GM21528 (cell line): ENCODE measurements at regions not wholly inside any gene's neighbourhood (a gene's known extent, or its start where the extent isn't known, plus 50 kb on each side); places are given as distances from the start of the nearest gene placed in this dataset.
"Not testable (repeated sequence)": the region's sequence is repeated elsewhere in the genome, so short reads cannot be mapped to it uniquely, and the experiment has no call there.

Experiments
- ATAC-seq: cut with Tn5 transposase; IDR thresholded peaks from one replicate; pipeline ENCODE4 v1.9.1; 2021; ENCODE audit warnings: mild to moderate bottlenecking, moderate library complexity; ENCODE audit not compliant: unreplicated experiment, low FRiP score

DNA sequence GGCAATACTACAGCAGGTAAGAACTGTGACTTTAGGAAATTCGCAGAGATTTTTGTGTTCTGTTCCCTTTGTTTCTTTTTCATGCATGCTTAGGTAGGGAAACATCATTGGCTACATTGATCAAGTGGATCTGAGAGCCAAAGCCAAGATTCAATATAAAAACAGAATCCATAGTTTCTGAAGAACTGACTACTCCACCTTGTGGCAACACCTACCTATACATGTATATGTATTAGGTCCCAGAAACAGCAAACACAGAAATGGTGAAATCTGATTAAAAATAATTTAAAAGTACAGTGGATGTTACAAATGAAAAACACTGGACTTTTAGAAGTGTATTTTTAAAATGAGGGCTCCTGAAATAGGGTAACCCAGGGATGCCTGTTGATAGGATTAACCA is 322.6 kb upstream of the MAOA start:
- no peak for ATAC-seq

DNA sequence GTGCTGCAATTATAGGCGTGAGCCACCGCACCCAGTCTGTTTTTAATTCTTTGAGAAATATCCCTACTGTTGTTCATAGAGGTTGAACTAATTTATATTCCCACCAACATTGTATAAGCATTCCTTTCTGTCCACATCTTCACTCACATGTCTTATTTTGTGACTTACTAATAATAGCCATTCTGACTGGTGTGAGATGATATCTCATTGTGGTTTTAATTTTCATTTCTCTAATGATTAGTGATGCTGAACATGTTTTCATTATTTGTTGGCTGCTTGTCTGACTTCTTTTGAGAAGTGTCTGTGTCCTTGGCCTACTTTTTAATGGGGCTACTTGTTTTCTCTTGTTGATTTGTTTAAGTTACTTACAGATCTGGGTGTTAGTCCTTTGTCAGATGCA is 310.9 kb upstream of the MAOA start:
- ATAC-seq: no peak

DNA sequence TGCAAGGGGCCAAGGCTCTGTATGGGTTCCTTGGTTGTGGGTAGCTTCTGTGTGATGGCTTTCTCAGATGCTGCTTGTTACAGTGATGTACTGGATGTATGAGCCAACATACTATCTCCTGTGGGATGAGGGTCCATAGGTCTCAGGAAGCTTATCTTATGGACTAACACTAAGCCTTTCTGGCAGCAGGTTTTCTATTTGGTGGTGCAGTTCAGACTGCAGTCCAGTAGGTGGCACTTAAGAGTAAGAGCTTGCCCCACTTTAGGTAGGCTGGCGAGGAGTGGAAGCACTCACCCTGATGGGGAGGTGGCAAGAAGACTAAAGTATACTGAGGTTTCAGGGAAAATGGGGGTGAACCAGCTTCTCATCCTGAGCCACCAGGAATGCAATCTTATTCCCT is 306.7 kb upstream of the MAOA start:
- no peak for ATAC-seq

DNA sequence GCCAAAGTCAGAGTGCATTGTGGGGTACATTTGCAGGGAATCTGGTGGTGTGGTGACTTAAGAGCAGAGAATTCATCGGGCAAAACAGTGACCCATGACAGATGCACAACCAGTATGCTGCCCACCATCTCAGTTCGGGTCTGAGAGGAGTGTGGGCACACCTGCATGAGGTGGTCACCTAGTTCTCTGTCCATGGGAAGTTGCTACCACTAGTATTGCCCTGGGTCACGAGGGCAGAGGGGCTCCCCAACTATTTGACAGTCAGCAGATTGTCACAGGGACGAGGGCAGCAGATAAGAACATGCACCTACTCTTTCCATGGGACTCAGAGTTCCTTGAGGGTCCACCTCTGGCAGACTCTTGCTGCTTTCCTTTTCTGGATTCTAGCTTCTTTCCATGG is 305.2 kb upstream of the MAOA start:
- ATAC-seq: no peak

DNA sequence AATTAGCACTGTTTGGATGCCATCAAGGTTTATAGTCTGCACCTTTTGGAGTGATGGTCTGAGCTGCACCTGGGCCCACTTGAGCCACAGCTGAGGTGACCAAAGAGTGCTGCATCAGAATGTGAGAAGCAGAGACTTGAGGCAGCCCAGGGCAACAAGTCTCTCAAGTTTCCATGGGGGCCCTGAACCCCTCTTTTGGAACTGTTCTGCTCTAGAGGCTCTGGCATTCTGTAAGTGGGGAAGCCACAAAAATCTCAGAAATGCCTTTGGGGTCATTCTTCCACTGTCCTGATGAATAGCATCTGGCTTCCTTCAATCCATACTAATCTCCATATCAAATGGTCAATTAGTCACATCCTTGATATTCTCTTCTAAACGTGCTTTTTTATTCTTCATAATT is 298.4 kb upstream of the MAOA start:
- ATAC-seq: no peak

DNA sequence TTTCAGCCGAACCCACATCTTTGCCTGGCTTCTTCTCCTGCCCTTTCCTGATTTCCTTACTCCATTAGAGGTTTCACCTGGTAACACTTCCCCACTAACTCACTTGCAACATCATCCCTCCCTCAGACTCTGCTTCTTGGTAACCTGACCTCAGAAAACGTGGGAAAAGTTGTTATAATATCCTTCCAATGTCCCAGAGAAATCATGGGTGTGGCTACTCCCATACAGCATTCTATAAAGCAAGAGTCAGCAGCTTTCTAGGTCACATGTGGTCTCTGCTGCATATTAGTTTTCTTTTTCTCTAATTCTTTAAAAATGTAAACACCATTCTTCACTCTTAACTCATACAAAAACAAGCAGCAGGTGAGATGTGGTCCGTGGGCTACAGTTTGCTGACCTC is 283.1 kb upstream of the MAOA start:
- no peak for ATAC-seq

DNA sequence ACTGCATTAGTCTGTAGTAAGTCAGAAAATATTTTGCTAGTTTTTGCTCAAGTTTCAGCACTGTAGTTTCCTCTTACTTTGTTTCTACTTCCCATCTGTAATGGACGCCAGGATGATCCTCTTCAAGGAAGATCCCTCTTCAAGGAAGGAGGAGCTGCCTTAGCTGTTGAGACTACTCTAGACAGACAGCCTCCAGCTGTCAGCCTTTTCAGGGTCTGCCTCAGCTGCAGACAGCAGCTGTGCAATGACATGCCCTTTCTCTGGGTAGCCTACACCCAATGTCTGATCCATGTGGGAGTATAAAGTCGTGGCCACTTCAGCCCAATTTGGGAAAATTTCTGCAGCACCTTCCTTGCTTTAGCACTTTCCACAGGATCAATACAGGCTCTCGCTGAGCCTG is 281.0 kb upstream of the MAOA start:
- ATAC-seq: no peak

DNA sequence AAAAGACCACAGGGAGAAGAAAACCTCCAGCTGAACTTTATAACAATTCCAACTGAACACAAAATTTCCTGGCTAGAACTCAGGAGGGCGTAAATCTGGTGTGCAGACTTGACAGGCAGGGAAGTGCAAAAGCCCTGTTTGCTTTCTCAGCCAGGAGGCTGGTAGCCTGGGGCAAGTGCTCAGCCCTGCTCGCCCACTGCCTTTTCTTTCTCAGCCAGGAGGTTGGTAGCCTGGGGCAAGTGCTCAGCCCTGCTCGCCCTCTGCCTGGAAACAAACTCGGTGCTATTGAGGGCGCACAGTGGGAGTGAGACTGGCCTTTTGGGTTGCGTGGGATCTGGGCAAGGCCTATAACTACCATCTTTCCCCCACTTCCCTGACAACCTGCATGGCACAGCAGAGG is 275.4 kb upstream of the MAOA start:
- no peak for ATAC-seq

DNA sequence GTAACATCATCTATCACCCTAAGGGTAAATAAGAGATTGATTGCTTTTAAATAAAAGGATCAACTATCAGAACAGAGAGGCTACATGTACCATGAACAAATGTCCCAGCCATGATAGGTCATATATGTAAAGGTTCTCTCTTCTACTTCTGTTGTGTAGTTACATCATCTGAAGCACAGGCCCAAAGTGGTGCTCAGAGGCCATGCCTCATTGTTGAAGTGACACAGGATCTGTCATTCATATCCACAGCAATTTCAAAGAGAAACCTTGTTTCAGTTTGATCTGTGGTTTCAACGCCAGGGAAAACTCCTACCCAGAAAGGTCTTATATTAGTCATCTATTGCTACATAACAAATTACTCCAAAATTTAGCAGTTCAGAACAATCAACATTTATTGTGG is 269.2 kb upstream of the MAOA start:
- no peak for ATAC-seq

DNA sequence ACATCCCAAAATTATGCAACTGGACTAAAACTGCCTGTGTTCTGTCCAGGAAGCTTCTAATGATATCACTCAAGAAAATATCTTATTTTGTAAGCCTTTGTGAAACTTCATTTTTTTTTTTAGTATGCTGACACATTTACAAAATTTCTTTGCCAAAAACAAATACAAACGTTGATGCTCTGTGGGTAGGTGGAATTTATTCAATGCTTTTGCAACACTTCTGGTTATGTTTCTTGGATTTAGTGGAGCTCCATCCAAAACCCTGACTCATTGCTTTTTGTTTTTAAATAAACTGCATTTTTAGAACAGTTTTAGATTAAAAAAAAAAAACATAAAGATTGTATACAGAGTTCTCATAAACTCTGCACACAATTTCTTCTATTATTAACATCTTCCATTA is 250.9 kb upstream of the MAOA start:
- no peak for ATAC-seq

DNA sequence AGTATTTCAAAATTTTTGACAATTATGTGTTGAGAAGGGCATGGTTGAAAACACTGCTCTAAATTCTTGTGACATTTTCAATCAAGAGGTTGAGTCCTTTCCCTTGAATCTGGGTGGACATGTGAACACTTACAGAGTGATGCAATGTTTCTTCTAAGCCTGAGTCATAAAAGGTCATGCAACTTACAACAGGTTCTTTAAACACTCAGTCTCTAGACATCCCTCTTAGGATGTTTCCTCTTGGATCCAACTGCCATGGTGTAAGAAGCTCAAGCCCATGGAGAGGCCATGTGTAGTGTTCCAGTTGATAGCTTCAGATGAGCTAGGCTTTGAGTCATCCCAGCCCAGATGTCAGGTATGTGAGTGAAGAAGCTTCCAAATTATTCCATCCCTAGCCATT is 232.2 kb upstream of the MAOA start:
- no peak for ATAC-seq

DNA sequence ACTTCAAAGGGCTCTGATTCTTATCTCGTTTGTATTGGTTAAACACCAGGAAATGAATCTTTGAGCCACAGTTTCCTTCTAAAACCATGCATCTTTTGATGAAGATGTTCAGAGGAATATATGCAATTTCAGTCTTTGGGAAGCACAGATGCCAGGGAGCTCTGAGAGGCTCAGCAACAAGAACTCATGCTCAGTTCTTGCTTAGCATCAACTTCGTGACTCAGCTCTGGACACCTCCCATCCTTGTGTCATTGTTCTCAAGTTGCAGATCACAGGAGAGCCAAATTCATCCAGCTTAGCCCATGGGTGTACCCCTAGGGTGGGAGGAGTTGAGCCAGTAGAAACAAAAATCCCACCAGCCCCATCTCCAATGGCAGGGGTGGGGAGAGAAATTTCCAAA is 219.6 kb upstream of the MAOA start:
- ATAC-seq: no peak

DNA sequence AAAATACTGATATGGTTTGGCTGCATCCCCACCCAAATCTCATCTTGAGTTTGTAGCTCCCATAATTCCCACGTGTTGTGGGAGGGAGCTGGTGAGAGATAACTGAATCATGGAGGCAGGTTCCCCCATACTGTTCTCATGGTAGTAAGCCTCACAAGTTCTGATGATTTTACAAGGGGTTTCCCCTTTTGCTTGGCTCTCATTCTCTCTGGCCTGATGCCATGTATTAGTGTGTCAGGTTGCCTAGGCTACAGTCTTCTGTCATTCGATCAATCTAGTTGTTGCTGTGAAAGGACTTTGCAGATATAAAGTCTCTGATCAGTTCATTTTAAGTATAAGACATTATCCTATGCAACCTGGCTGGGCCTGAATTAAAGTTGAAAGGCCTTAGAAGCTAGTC is 209.3 kb upstream of the MAOA start:
- ATAC-seq: no peak

DNA sequence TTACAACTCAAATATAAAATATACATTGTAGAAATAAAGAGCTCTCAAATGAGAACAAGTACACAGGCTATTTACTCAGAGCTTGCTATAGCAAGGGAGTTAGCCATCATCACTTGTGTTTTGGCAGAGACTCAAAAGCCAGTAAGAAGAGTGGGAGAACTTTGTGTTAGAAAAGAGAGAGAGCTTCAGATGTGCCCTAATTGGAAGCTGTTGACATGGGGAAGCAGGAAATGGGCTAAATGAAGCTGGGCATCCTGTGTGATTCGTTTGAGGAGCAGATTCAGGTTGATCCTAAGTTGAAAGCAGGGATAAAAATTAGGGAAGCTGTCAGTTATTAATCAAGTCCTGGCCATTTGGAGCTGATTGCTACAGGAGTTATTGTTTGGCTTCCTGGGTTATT is 207.4 kb upstream of the MAOA start:
- no peak for ATAC-seq

DNA sequence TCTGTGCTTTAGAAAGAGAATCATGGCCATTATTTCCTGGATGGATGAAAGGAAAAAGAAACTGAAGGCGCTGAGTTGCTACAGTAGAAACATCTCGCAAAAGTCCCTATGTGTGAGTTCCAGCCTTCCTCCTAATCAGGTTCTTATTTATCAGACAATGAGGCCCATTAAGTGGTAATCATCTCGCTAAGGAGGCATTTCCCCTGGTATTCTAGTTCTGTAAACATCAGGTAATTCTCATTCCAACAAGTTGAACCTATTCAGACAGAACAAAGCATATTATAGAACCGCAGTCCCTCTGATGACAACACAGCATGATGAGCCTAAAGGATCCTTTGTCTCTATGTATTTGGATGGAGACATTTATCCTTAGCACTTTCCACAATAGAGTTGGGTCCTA is 205.7 kb upstream of the MAOA start:
- ATAC-seq: no peak

DNA sequence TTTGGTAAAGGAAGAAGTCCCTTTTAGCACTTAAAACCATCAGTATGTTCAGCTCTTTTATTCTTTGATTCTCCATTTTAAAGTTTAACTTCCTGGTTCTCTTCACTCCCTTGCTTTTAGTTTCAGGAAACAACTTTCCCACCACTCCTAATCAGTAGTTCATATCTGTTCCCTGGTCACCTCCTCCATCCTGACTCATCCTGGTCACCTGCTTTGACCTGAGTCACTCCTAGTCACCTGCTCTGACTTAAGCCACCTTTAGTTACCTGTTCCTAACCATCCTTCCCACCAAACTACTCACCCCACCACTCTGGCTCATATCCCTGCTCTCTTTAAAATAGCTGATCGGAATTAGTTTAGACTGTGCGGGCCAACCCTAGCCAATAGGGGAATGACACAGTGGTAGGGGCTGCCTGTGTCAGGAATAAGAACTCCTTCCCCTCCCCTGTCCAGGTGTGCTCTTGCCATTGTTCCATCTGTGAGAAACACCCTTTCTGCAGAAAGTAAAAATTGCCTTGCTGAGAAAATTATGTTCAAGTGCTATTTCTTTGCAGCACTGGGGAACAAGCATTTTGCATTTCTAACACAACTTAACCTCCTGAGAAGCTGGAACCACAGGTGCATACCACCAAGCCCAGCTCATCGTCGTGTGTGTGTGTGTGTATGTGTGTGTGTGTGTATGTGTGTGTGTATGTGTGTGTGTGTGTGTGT is 204.0 kb upstream of the MAOA start:
- ATAC-seq: not testable (repeated sequence)

DNA sequence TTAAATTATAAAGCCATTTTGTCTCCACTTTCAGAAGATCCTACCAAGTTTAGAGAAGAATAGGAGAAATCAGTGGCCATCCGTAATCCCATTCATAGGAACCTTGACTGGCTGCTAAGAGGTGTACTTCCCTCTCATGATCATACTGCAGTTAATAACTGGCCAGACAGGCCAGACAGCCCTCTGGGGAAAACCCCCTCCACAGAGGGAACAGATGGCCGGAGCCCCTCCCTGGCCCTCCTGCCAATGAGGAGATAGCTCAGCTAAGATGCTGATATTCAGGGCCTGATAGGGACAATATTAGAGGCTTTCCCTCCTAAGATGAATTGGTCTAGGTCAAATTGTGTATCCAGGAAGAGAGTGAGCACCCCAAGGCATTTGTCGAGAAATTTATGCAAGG is 200.0 kb upstream of the MAOA start:
- ATAC-seq: no peak

DNA sequence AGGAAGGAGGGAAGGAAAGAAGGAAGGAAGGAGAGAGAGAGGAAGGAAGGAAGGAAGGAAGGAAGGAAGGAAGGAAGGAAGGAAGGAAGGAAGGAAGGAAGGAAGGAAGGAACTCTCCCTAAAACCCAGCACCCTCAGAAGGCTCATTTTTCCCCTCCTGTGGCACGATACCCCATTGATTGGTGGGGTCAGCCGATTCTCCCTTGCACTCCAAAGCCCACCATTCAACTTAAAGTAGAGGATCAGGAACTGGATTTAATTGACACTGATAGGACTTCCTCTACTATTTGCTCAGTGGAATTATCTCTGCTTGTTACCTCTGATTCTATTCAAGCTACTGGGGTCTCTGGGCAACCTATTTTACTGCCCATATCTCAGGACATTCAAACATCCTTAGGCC is 199.2 kb upstream of the MAOA start:
- ATAC-seq: no peak

DNA sequence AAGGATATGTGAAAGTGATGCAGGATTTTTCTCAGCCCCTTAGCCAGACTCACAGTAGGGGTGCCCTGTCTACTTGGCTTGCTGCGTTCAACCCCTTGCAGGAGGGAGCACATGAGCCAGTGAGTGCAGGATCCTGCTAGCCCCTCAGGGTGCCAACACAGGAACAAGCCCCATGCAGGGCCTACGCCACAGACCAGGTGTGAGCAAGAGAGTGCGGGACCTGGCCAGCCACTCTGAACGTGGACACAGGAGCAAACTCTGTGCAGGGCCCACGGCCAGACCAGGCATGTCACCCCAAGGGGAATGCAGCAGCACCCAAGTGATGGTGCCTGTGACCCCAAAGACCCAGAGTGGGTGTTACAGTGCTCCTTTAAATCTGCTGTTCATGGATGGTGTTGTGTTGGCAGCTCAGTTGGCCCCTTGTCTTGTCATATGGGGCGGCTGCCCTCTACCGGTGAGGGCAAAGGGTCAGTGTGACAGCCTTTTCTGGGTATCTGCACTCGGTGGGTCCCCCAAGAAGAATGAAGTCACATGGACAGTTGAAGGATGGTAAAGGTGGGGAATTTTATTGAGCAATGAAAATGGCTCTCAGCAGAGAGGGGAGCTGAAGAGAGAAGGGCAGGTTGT is 188.4 kb upstream of the MAOA start:
- no peak for ATAC-seq

DNA sequence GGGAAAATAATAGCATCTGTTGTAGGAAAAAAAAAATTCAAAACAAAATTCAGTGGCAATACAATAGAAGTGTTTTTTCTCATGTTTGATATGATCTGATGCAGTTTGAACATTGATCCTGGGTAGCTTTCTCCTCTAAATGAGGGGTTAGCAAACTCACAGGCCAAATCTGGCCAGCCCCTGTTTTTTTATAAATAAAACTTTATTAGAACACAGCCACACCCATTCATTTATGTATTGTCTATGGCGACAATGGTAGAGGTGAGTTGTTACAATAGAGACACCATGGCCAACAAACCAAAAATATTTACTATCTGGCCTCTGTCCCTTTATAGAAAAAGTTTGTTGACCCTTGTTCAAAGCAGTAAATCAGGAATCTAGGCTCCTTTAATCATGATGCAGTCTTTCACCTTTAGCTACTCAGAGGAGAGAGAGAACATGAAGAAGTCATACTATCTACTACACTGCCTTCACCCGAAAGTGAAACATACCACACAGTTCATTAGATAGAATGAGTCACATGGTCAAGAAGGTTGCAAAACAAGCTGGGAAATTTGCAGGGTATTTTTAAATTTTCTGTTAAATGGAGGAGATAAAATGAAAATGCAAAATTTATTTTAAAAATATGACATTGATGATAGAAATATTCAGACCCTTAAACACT is 186.6 kb upstream of the MAOA start:
- no peak for ATAC-seq

DNA sequence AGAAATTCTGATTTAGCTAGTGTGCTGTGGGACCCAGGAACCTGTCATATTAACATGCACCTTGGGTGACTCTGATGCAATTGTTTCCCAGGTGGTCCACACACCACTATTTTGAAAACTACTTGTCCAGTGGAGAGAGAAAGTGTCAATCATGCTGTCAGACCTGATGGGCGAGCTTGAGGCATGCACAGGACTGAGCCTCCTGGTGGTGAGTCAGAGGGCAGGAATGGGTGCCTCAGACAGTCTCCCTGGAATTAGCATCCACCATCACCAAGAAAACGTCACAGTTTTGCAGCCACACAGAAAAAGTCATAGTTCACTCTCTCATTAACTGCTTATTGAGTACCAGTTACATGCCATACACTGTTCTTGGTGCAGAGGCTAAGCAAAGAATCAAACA is 181.8 kb upstream of the MAOA start:
- ATAC-seq: no peak

DNA sequence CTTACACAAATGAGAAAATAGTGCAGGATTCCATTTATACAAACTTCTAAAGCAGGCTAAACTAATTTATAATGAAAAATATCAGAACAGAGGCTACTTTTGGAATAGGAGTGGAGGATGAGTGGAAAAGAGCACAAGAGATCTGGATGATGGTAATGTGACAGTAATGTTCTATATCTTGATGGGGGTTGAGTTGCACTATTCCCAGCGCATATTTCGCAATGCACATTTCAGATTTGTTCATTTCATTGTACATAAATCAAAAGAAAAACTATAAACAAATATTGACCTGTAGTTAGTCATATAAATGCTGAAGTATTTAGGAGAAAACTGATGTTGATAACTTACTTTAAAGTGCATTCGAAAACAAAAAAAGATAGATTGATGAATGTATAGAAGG is 177.0 kb upstream of the MAOA start:
- ATAC-seq: no peak
